HG03196 (cell line): ENCODE measurements at regions not wholly inside any gene's neighbourhood (a gene's known extent, or its start where the extent isn't known, plus 50 kb on each side); places are given as distances from the start of the nearest gene placed in this dataset.
"Not testable (repeated sequence)": the region's sequence is repeated elsewhere in the genome, so short reads cannot be mapped to it uniquely, and the experiment has no call there.

Experiments used
- ATAC-seq: cut with Tn5 transposase; IDR thresholded peaks from one replicate; pipeline ENCODE4 v1.9.1; 2021; ENCODE audit not compliant: unreplicated experiment

GRCh38 chr6:67458265-67458664 lies 1176.8 kb upstream of the ADGRB3 start:
- ATAC-seq: no peak

DNA sequence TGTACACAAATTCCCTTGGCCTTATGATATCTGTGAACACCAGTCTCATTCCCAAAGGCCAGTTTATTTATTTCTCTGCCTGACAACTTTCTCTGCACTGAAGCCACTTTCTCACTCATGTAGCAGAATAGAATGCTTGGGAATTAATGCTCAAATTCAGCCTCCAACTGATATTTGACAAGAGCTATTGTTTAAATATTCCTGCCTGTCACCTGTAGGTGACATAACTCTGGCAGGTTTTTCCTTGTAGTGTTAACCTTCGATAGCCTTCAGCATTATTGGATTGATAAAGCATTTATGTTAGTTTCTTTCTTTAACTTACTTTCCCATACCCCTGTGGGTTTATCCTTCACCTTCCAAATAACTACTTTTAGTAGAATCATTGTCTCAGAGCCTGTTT lies 1183.2 kb upstream of the ADGRB3 start:
- no peak for ATAC-seq

- no peak for ATAC-seq
Measured at GRCh38 chr6:67450641-67451040, 1184.4 kb upstream of the ADGRB3 start.

DNA sequence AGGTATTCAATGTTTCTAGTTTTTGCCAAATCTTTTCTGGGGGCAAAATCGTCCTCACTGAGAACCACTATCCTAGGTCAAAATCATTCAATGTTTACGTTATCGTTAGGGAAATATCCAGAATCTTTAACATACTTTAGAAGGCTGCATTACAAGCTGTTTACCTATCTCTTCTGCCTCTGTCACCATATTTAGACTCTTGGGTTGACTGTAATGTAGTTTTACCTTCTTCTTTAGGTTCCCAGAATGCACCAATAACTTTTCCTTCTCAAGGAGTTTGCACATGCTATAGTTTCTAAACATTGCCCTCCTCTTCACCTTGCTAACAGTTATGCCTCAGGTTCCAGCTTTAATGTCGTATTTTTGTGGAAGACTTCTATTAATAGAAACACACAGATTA lies 1185.5 kb upstream of the ADGRB3 start:
- no peak for ATAC-seq

DNA sequence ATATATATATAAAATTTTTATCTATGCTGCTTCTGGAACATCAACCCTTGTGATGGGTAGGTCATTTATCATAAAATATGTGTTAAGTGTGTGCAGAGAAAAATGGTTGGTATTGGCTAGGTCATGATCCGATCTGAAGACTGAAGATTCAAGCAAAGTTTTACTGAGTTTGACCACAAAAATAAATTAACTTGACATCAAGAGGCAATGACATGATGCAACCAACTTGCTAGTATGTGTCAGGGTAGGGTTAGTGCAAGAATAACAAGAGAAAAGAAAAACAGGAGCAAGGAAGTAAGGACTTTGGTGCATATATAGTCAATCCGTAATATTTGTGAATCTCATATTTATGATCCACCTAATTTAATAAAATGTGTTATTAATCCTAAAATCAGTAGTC lies 1202.0 kb upstream of the ADGRB3 start:
- ATAC-seq: no peak

DNA sequence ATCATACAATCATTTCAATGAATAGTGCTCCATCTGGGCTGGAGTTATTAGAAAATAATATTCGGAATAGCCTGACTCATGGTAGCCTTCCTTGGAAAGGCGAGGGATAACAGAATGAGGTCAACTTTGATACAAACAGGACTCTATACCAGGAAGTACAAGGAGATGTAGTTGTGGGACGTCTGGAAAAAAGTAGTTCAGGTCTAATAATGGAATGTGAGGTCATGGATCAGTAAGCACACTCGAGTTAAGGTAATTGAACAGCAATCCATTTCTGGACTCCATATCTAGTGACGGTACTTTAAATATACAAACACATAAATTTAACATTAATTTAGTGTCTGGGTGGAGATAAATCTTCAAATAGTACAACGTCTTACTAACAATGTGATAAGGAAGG lies 1204.0 kb upstream of the ADGRB3 start:
- no peak for ATAC-seq

DNA sequence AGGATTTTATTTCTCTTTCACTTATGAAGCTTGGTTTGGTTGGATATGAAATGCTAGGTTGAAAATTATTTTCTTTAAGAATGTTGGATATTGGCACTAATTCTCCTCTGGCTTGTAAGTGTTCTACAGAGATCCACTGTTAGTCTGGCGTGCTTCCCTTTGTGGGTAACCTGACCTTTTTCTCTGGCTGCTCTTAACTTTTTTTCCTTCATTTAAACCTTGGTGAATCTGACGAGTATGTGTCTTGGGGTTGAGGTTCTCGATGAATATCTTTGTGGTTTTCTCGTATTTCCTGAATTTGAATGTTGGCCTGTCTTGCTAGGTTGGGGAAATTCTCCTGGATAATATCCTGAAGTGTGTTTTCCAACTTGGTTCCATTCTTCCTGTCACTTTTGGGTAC lies 1208.4 kb upstream of the ADGRB3 start:
- not testable (repeated sequence) for ATAC-seq

- ATAC-seq: no peak
Measured at GRCh38 chr6:67412035-67412434, 1223.0 kb upstream of the ADGRB3 start.

DNA sequence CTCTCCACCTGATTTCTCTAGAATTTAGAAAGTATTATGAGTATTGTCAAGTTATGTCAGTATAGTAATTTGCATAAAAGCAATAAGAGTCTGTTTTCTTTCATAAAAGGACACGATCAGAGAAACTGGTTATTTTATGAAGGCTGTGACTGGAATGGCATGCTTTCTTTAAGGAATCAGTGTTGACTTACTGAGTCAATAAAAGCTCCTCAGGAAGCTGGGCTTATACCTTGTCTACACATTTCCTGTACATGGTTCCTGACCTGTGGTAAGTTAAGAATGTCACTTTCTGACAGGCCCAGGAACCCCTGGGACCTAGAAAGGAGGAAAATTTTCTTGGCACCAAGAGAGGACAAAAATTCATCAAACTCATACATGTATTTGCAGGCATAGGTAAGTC lies 1224.0 kb upstream of the ADGRB3 start:
- ATAC-seq: no peak

DNA sequence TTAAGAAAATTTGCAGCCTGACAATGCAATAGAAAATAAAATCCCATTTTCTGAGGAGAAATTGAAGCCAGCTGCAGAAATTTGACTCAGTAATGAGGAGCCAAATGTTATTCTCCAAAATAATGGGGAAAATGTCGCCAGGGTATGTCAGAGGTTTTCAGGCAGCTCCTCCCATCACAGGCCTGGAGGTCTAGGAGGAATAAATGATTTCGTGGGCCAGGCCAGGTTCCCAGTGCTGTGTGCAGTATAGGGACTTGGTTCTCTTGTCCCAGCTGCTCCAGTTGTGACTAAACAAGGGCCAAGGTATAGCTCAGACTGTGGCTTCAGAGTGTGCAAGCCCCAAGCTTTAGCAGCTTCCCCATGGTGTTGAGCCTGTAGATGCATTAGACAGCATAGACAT lies 1240.8 kb upstream of the ADGRB3 start:
- no peak for ATAC-seq

DNA sequence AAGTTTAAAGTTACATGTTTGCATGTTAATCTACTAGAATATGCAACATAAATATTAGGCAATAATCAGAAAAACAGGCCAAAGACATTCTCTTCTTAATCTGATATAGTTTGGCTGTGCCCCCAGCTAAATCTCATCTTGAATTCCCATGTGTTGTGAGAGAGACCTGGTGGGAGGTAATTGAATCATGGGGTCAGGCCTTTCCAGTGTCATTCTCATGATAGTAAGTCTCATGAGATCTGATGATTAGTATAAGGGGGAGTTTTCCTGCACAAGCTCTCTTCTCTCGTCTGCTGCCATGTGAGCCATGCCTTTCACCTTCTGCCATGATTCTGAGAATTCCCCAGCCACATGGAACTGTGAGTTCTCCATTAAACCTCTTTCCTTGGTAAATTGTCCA lies 1241.7 kb upstream of the ADGRB3 start:
- ATAC-seq: no peak

DNA sequence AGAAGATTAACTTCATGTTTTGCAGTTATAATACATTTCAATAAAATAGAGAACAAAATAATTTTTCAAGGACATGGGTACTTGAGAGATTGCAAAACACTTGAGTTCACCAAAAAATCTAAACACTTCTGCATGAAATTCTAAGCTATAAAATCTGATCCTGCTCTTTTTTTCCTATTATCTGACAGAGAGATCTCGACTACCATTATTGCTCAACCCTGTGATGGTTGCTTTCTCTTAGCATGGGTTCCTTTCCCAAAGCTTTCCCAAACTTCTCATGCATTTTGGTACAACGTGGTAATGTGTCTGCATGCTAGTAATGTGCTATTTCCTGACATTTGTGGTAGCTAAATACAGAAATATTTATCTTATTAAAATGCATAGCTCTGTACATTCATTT lies 1243.1 kb upstream of the ADGRB3 start:
- no peak for ATAC-seq

GRCh38 chr6:67369679-67370078 lies 1265.4 kb upstream of the ADGRB3 start:
- no peak for ATAC-seq

DNA sequence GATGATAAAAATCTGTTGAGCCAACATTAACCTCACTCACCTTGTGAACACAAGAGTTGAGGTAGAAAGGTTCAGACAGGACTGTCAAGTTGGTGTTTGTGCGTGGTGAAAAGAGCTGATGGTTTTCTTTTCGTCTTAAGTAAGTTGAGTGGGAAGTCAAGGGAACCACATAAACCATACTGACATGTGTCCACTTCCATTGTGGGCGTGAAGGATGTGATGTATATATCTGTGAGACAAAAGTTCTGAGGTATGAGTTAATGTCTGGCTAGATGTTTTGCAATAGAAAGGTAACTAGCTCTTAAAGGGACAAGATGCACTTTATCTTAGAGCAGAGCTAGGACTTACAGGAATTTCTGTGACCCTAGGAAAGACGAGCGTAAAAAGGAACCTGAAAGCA lies 1272.1 kb upstream of the ADGRB3 start:
- ATAC-seq: no peak

DNA sequence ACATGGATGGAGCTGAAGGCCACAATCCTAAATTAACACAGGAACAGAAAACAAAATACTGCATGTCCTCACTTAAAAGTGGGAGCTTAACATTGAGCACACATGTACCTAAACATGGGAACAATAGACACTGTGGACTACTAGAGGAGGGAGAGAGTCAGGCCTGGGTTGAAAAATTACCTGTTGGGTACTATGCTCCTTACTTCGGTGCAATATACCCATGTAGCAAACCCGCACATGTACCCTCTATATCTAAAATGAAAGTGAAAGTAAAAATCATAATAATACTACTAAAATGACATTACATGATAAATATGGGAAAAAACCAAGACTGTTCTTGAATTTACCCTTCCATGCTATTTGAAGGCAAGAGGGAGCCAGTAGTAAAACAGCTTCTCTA lies 1273.8 kb upstream of the ADGRB3 start:
- no peak for ATAC-seq

GRCh38 chr6:67358241-67358640 lies 1276.8 kb upstream of the ADGRB3 start:
- ATAC-seq: no peak

DNA sequence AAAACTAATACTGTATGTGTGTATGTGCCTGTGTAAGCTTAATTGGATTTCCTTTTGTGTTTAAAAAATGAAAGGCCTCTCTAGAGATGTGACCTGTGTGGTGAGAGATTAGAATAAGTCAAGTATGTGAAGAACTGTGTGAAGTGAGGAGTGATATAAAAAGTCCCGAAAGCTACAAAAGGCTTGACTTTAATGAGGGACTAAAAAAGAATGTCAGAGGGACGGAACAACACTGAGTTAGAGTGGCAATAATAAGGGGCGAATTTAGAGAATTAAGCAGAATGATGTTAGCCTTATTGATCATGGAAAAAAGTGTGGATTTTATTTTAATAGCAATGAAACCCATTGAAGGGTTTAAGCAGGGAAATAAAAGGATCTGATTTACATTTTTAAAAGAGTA lies 1281.2 kb upstream of the ADGRB3 start:
- no peak for ATAC-seq

DNA sequence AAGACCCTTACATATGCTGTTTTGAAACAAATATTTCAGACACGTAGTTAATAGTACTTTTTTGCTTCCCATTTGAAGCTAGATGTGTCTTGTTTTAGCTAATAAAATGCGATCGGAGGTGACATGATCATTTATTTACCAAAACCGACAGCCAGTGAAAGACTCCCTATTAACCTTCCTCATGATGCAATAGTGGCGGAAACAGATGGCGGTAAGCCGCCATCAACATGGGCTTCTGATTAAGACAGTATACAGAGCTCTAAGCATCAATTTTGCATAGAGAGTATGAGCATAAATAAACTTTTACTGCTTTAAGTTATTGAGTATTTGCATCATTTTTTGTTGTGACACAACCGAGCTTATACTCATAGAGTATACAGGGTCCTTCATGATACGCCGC lies 1282.4 kb upstream of the ADGRB3 start:
- ATAC-seq: no peak

DNA sequence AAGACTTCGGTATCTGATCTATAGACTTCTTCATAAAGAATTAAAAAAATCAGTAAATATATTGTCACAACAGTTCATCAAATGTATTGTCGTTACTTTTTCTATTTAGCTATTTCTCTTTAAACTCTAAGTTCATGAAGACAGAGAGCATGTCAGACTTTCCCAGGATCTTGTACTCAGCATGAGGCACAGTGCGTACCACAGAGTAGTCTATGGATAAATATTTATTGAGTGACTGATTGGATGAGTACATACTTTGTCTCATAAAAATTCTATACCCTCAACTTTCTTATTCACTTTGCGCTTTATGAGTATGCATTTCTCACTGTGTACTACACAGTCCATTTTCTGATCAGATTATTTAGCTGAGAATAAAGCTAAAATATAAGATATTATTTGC lies 1284.4 kb upstream of the ADGRB3 start:
- no peak for ATAC-seq

DNA sequence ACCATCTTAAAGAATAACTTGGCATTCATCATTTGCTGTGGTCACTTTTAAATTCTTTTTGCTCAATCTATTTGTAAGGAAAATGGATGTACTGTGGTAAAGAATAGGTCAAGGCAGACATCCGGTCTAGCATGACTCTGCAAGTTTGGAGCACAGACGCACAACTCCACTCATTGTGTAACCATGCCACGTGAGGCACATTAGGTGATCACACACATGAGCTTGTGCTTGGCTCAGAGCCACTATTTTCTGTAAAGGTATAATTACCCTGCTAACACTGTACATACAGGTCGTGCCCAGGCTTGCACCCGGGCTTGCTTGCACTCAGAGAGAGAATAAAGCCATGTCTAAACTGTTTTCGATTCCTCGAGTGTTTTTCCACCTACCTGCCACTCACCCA lies 1289.1 kb upstream of the ADGRB3 start:
- ATAC-seq: no peak

GRCh38 chr6:67336014-67336413 lies 1299.1 kb upstream of the ADGRB3 start:
- no peak for ATAC-seq

- ATAC-seq: no peak
Measured at GRCh38 chr6:67331304-67331703, 1303.8 kb upstream of the ADGRB3 start.

GRCh38 chr6:67328269-67328668 lies 1306.8 kb upstream of the ADGRB3 start:
- ATAC-seq: no peak

DNA sequence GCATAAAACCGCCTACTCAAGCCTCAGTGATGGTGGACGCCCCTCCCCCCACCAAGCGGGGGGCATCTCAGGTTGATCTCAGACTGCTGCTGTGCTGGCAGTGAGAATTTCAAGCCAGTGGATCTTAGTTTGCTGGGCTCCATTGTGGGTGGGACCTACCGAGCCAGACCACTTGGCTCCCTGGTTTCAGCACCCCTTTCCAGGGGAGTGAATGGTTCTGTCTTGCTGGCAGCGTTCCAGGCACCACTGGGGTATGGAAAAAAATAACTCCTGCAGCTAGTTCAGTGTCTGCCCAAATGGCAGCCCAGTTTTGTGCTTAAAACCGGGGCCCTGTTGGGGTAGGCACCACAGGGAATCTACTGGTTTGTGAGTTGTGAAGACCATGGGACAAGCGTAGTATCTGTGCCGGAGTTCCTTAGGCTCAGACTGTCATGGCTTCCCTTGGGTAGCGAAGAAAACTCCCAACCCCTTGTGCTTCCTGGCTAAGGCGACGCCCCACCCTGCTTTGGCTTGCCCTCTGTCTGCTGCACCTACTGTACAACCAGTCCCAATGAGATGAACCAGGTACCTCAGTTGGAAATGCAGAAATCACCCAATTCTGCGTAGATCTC lies 1334.5 kb upstream of the ADGRB3 start:
- ATAC-seq: no peak
